ENCODE measurements at regions not wholly inside any gene's neighbourhood (a gene's known extent, or its start where the extent isn't known, plus 50 kb on each side); places are given as distances from the start of the nearest gene placed in this dataset.
A peak's percentile ranks its signal among the peaks of the same experiment; 100 is the strongest.

DNA sequence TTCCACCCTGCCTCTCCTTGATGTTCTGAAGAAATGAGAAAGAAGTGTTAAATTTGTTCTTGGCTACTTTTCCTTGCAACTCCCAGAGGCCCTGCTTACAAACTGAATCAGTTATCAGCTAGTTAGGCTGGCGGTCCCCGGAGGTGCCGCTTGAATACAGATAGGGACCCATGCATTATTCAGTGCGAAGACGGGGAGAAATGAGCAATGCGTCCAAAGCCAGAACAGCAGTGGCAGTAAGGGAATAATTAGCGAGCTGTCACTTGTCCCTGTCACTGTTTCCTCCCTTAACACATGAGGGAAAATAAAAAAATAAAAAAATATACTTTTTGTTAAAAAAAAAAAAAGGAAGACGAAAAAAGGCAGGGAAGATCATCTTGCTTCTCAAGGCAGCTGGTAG is 528.1 kb downstream of the MN1 start:
- Histone ChIP-seq H3K4me1 (ENCODE audit: low read depth) (peaks cover 19% of the 10 kb centered on the region), H3K27me3 (no peaks in the 10 kb centered on the region), H3K4me3 (no peak overlapping the region), H3K36me3 (no peaks in the 10 kb centered on the region), H3K27ac (no peak overlapping the region), H3K9me3 (ENCODE audit: low read depth) (no peaks in the 10 kb centered on the region)
- DNase-seq (ENCODE audit: low read depth in 1 of 2, low spot score in 1 of 2) = peak in 1 of 2 donors; percentile 37
- TF ChIP-seq, protein P1, sequence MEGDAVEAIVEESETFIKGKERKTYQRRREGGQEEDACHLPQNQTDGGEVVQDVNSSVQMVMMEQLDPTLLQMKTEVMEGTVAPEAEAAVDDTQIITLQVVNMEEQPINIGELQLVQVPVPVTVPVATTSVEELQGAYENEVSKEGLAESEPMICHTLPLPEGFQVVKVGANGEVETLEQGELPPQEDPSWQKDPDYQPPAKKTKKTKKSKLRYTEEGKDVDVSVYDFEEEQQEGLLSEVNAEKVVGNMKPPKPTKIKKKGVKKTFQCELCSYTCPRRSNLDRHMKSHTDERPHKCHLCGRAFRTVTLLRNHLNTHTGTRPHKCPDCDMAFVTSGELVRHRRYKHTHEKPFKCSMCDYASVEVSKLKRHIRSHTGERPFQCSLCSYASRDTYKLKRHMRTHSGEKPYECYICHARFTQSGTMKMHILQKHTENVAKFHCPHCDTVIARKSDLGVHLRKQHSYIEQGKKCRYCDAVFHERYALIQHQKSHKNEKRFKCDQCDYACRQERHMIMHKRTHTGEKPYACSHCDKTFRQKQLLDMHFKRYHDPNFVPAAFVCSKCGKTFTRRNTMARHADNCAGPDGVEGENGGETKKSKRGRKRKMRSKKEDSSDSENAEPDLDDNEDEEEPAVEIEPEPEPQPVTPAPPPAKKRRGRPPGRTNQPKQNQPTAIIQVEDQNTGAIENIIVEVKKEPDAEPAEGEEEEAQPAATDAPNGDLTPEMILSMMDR (IDR thresholded peaks at IDR 0.05; ENCODE audit: low read depth, low read length) = no peak

DNA sequence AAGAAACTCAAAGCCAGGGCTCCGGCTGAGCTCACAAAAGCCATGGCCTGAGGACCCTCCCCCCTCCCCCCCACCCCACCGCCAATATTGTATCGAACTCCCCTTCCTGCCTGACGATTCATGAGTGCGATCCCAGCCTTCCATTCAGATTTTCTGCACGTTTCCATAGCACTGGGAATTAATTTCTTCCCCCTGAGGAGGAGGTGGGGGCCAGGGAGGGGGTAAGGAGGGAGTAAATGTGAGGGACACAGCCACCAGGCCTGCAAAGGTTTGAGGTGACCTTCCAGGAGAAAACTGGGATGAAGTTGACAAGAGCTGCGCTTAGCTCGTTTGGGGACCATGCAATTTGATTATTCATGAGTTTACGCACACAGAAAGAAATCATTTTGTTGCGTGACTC is 527.7 kb downstream of the MN1 start:
- no peaks in the 10 kb centered on the region for H3K9me3 ChIP-seq (ENCODE audit: low read depth)
- no peaks in the 10 kb centered on the region for H3K27me3 ChIP-seq
- peaks cover 19% of the 10 kb centered on the region for H3K4me1 ChIP-seq (ENCODE audit: low read depth)
- H3K36me3 ChIP-seq = no peaks in the 10 kb centered on the region
- no peak for DNase-seq (ENCODE audit: low read depth in 1 of 2, low spot score in 1 of 2)
- H3K4me3 ChIP-seq = no peak overlapping the region
- TF ChIP-seq, protein P1 (IDR thresholded peaks at IDR 0.05; ENCODE audit: low read depth, low read length) = no peak
- H3K27ac ChIP-seq = no peak overlapping the region

DNA sequence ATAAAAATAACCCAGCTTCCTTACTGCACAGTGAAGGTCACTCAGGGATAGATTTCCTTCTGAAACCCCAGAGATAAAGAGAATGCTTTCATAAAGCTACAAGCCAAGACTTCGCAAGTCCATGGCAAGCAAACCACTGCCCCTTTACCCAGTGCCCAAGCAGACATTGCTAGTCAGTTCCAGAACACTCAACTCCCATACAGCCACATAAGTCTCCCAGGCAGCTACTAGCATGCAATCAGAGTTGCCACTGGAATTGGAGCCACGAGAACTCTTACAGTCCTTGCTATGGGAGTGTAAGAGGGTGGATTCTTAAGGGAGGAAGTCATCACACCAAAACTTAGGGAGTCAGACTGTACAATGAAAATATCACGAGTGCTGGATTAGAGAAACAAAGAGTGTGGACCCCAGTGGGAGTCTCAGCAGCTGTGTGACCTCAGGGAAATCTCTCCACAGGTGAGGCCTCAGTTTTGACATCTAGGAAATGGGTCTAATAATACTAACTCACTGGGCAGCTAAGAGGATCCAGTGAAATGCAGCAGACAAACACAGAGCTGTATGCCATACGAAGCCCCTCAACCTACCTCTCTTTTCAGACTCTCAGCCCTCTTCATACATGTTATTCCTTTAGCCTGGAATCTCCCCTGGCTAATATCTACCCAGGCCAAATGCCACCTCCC is 526.6 kb downstream of the MN1 start:
- TF ChIP-seq, protein P1 (IDR thresholded peaks at IDR 0.05; ENCODE audit: low read depth, low read length) = no peak
- Histone ChIP-seq H3K4me1 (ENCODE audit: low read depth) (peaks cover 18% of the 10 kb centered on the region), H3K9me3 (ENCODE audit: low read depth) (no peaks in the 10 kb centered on the region), H3K4me3 (no peak overlapping the region), H3K27ac (no peak overlapping the region), H3K27me3 (no peaks in the 10 kb centered on the region), H3K36me3 (no peaks in the 10 kb centered on the region)
- peak in 1 of 2 donors; percentile 76 for DNase-seq (ENCODE audit: low read depth in 1 of 2, low spot score in 1 of 2)

DNA sequence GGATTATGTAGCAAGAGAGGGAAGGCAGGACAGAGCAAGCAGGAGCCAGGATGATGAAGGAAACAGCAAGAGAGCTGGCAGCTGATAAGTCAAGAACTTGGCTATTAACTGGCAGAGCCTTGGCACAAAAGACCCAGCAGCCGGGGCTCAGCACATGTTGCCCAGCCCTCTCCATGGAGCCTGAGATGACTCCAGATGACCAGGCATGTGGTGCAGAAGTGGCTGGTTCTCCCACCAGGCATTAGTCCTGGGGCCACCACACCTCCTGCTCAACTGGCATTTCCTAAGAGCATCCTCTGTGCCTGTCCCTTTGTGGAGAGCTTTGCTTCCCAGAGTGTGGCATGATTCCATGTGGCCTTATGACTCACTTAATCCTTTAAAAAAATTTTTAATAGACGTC is 522.6 kb downstream of the MN1 start:
- DNase-seq (ENCODE audit: low read depth in 1 of 2, low spot score in 1 of 2) = no peak
- TF ChIP-seq, protein P1 (IDR thresholded peaks at IDR 0.05; ENCODE audit: low read depth, low read length) = no peak
- Histone ChIP-seq H3K4me3 (no peak overlapping the region), H3K9me3 (ENCODE audit: low read depth) (no peaks in the 10 kb centered on the region), H3K27me3 (no peaks in the 10 kb centered on the region), H3K36me3 (no peaks in the 10 kb centered on the region), H3K27ac (no peak overlapping the region), H3K4me1 (ENCODE audit: low read depth) (no peaks in the 10 kb centered on the region)

DNA sequence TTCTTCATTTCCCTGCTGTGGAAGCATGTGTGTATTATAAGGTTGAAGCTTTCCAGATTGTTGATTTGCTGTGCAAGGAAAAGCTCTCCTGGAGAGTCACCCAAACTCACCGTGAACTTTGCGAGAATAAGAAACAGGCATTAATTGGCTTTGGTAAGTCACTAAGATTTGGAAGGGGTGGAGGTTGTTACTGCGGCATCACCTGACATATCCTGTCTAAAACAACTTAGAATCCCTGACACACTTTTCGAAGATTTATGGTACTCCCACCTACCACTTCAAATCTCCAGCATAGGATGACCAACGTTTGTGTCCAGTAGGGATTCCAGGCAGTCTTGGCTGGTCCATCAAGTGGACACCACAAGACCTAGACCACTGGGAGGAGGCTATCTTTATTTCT is 518.3 kb downstream of the MN1 start:
- Histone ChIP-seq H3K27me3 (no peaks in the 10 kb centered on the region), H3K9me3 (ENCODE audit: low read depth) (no peaks in the 10 kb centered on the region), H3K4me3 (no peak overlapping the region), H3K36me3 (no peaks in the 10 kb centered on the region), H3K27ac (no peak overlapping the region), H3K4me1 (ENCODE audit: low read depth) (peaks cover 3% of the 10 kb centered on the region)
- TF ChIP-seq, protein P1 (IDR thresholded peaks at IDR 0.05; ENCODE audit: low read depth, low read length) = no peak
- DNase-seq (ENCODE audit: low read depth in 1 of 2, low spot score in 1 of 2) = no peak

All from cardiac muscle cell (in vitro differentiated cells and primary cell).